Omental fat pad (tissue), 3 donors: ENCODE measurements at regions not wholly inside any gene's neighbourhood (a gene's known extent, or its start where the extent isn't known, plus 50 kb on each side); places are given as distances from the start of the nearest gene placed in this dataset.

Experiments
- ATAC-seq: fragments of 150-250 bp; one replicate; pipeline ENCODE4 v1.9.1; 2016; ENCODE audit warnings: mild to moderate bottlenecking, moderate library complexity; ENCODE audit not compliant: low FRiP score
- DNase-seq: peaks from one replicate; pipeline ENCODE4 v3.0.0-alpha.2; 2019; ENCODE audit warnings: low spot score
- CTCF ChIP-seq, 3 donors: fragments of 450-650 bp; IDR thresholded peaks; one replicate each; pipeline ENCODE4 v1.5.1; 2016 to 2017; ENCODE audit warnings: antibody characterized with exemption in 3 of 3, mild to moderate bottlenecking in 3 of 3, moderate library complexity in 2 of 3

- TF ChIP-seq CTCF (IDR thresholded peaks at IDR 0.05), result no peak
- ATAC-seq (no peak), DNase-seq (no peak)
These were observed 222.0 kb upstream of the RAB4A start for GRCh38 chr1:229048896-229049295.

GRCh38 chr1:229056046-229056445, 214.9 kb upstream of the RAB4A start:
- no peak for TF ChIP-seq CTCF (IDR thresholded peaks at IDR 0.05)
- no peak for DNase-seq
- no peak for ATAC-seq

DNA sequence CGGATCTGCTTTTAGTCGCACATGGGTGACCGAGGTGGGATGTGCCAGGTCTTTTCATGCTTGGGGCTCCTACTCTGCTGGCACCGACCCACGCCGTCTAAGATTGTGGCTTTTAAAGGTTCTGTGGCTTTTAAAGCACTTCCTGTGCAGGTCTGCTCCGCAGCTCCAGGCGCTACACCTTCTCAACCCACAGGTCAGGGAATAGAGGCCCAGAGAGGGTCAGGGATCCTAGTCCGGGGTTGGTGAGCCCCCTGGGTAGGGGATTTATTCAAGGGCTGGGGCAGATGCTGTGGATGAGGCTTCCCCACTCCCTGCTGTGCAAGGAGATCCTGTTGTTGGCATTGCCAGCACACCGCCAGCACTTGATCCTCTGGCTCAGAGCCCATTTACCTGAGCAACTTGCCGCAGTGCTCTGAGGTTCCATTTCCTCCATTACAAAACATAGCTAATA, 212.8 kb upstream of the RAB4A start:
- no peak for ATAC-seq
- no peak for TF ChIP-seq CTCF (IDR thresholded peaks at IDR 0.05)
- DNase-seq, result no peak

DNA sequence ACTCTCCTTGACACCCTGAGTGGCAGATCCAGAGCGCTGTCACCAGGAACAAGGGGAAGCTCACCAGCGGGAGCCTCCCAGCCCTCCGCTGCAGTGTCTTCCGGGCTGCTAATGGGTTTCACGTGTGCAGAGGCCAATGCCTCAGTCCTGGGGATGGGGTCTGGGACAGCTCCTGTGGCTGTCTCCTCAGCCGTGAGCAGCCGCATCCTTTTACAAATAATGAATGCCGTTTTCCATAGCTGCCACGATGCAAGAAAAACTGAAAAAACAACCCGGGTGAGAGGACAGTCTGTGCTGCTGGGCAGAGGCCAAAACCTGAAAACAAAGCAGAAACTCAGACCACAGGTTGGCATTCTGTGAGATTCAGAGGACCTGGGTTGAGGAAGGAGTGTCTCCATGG, 212.2 kb upstream of the RAB4A start:
- DNase-seq, result no peak
- no peak for TF ChIP-seq CTCF (IDR thresholded peaks at IDR 0.05)
- ATAC-seq, result no peak

DNA sequence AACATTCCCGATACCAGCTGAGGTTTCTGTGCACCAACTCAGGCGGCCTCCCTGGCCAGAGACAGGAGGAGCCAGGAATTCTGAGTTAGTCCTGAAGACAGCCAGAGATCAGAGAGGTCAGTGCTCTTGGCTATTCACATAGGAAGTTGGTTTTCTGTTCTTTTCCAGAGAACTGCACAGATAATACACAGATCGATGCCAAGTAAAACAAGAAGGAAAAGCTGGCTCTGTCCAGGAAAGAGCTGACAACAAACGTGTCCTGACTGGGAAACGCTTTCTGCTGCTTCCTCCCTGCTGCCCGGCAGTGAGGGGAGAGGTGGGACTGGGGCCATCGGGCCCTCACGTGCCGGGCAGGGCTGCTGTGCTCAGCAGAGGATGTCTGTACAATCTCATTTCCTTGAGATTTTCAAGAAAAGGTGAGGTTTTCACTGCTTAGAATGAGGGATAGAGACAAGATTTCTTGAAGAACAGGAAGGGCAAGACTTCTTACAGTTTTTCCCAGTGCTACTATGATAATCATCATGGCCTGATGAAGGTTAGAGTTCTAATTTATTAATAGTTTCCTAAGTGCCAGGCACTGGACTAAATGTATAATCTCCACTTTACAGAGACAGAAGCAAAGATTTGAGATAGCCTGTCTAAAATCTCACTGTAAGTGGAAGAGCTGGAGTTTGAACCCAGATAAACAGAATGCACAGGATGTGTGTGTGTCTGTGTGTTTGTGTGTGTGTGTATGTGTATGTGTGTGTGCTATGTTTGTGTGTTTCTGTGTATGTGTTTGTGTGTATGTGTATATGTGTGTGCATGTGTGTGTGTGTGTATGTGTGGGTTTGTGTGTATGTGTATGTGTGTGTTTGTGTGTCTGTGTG, 211.0 kb upstream of the RAB4A start:
- no peak for TF ChIP-seq CTCF (IDR thresholded peaks at IDR 0.05)
- ATAC-seq, result peak; percentile 82
- DNase-seq, result no peak

GRCh38 chr1:229062135-229062534, 208.8 kb upstream of the RAB4A start:
- DNase-seq (no peak), ATAC-seq (no peak)
- no peak for TF ChIP-seq CTCF (IDR thresholded peaks at IDR 0.05)

- no peak for ATAC-seq
- DNase-seq, result no peak
- no peak for TF ChIP-seq CTCF (IDR thresholded peaks at IDR 0.05)
These were observed 207.6 kb upstream of the RAB4A start for GRCh38 chr1:229063154-229063773.
